ENCODE measurements at regions not wholly inside any gene's neighbourhood (a gene's known extent, or its start where the extent isn't known, plus 50 kb on each side); places are given as distances from the start of the nearest gene placed in this dataset.

DNA sequence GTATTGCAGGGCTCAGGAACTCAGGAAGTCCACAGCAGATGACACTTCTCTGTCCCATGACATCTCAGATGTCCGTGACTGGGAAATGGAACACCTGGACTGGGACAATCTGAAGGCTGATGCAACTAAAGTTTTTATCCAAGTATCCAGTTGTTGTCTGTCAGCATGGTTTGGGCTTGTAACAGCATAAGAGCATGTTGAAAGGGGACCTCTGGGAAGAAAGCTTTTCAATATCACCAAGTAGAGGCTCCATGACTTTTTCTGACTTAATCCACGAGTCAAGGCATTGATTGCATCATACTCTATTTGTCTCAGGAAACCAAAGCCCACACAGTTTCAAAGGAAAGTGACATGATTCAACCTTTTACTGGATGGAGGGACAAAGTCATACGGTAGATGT is 807.7 kb downstream of the MTRR start:
- TF ChIP-seq TAF1 (IDR thresholded peaks at IDR 0.05; ENCODE audit: low read depth) (no peak), MXI1 (conservative IDR thresholded peaks at IDR 0.05; ENCODE audit: poor library complexity, severe bottlenecking) (no peak), RAD21 (conservative IDR thresholded peaks at IDR 0.05) (no peak)
- H3K79me2 ChIP-seq (replicated peaks; ENCODE audit: insufficient read depth, low read length): no peaks in the 10 kb centered on the region
- no peaks in the 10 kb centered on the region for H3K9me3 ChIP-seq (ENCODE audit: low read length)
- no peaks in the 10 kb centered on the region for H4K20me1 ChIP-seq (ENCODE audit: insufficient read depth)
- H3K9ac ChIP-seq (ENCODE audit: low read length): no peak overlapping the region
- no peak overlapping the region for H3K4me3 ChIP-seq (ENCODE audit: low read length)
- no peak overlapping the region for H3K27ac ChIP-seq (ENCODE audit: low read length)
- H3F3A ChIP-seq (ENCODE audit: insufficient read depth, low read length, poor library complexity, severe bottlenecking): no peaks in the 10 kb centered on the region
- no peaks in the 10 kb centered on the region for H3K36me3 ChIP-seq (ENCODE audit: insufficient read depth, low read length)
- no peak overlapping the region for H2AFZ ChIP-seq (ENCODE audit: low read depth, low read length)
- H3K27me3 ChIP-seq (ENCODE audit: insufficient read depth, low read depth, low read length): no peaks in the 10 kb centered on the region
- no peaks in the 10 kb centered on the region for H3K9me2 ChIP-seq (ENCODE audit: insufficient read depth, low read length)
- H3K4me2 ChIP-seq (ENCODE audit: low read length): no peak overlapping the region

DNA sequence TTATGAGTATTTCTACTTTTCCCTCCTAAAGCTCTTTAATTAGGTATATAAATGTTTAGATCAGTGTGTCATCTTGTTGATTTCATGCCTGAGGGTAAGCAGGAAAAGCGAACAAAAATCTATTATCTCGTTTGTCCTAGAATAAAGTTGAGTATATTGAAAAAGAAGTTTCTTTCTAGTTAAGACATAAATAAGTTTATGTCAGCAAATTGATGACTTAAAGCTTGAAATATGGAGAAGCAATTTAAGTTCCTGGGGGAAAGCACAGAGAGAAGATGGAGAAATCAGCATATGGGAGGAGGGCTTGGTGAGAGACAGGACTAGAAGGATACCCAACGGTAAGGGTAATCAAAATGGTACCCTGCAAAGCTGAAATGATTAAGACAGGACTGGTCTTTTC is 813.4 kb downstream of the MTRR start:
- H3K27me3 ChIP-seq (ENCODE audit: insufficient read depth, low read depth, low read length): no peaks in the 10 kb centered on the region
- no peak overlapping the region for H2AFZ ChIP-seq (ENCODE audit: low read depth, low read length)
- H4K20me1 ChIP-seq (ENCODE audit: insufficient read depth): no peaks in the 10 kb centered on the region
- H3K79me2 ChIP-seq (replicated peaks; ENCODE audit: insufficient read depth, low read length): no peaks in the 10 kb centered on the region
- H3K36me3 ChIP-seq (ENCODE audit: insufficient read depth, low read length): no peaks in the 10 kb centered on the region
- no peak overlapping the region for H3K27ac ChIP-seq (ENCODE audit: low read length)
- TF ChIP-seq SMC3 (conservative IDR thresholded peaks at IDR 0.05; ENCODE audit: poor library complexity) (no peak), MXI1 (conservative IDR thresholded peaks at IDR 0.05; ENCODE audit: poor library complexity, severe bottlenecking) (no peak), TAF1 (IDR thresholded peaks at IDR 0.05; ENCODE audit: low read depth) (no peak), EP300 (conservative IDR thresholded peaks at IDR 0.05; ENCODE audit: poor library complexity, severe bottlenecking) (no peak), RAD21 (conservative IDR thresholded peaks at IDR 0.05) (no peak)
- TF ChIP-seq, protein P1, sequence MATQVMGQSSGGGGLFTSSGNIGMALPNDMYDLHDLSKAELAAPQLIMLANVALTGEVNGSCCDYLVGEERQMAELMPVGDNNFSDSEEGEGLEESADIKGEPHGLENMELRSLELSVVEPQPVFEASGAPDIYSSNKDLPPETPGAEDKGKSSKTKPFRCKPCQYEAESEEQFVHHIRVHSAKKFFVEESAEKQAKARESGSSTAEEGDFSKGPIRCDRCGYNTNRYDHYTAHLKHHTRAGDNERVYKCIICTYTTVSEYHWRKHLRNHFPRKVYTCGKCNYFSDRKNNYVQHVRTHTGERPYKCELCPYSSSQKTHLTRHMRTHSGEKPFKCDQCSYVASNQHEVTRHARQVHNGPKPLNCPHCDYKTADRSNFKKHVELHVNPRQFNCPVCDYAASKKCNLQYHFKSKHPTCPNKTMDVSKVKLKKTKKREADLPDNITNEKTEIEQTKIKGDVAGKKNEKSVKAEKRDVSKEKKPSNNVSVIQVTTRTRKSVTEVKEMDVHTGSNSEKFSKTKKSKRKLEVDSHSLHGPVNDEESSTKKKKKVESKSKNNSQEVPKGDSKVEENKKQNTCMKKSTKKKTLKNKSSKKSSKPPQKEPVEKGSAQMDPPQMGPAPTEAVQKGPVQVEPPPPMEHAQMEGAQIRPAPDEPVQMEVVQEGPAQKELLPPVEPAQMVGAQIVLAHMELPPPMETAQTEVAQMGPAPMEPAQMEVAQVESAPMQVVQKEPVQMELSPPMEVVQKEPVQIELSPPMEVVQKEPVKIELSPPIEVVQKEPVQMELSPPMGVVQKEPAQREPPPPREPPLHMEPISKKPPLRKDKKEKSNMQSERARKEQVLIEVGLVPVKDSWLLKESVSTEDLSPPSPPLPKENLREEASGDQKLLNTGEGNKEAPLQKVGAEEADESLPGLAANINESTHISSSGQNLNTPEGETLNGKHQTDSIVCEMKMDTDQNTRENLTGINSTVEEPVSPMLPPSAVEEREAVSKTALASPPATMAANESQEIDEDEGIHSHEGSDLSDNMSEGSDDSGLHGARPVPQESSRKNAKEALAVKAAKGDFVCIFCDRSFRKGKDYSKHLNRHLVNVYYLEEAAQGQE (IDR thresholded peaks at IDR 0.05; ENCODE audit: borderline replicate concordance): no peak
- TF ChIP-seq, protein P2, sequence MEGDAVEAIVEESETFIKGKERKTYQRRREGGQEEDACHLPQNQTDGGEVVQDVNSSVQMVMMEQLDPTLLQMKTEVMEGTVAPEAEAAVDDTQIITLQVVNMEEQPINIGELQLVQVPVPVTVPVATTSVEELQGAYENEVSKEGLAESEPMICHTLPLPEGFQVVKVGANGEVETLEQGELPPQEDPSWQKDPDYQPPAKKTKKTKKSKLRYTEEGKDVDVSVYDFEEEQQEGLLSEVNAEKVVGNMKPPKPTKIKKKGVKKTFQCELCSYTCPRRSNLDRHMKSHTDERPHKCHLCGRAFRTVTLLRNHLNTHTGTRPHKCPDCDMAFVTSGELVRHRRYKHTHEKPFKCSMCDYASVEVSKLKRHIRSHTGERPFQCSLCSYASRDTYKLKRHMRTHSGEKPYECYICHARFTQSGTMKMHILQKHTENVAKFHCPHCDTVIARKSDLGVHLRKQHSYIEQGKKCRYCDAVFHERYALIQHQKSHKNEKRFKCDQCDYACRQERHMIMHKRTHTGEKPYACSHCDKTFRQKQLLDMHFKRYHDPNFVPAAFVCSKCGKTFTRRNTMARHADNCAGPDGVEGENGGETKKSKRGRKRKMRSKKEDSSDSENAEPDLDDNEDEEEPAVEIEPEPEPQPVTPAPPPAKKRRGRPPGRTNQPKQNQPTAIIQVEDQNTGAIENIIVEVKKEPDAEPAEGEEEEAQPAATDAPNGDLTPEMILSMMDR (IDR thresholded peaks at IDR 0.05; ENCODE audit: poor library complexity, severe bottlenecking): no peak
- H3K9me2 ChIP-seq (ENCODE audit: insufficient read depth, low read length): no peaks in the 10 kb centered on the region
- H3K9me3 ChIP-seq (ENCODE audit: low read length): no peaks in the 10 kb centered on the region
- H3K4me2 ChIP-seq (ENCODE audit: low read length): no peak overlapping the region
- H3K9ac ChIP-seq (ENCODE audit: low read length): no peak overlapping the region
- H3F3A ChIP-seq (ENCODE audit: insufficient read depth, low read length, poor library complexity, severe bottlenecking): no peaks in the 10 kb centered on the region
- H3K4me3 ChIP-seq (ENCODE audit: low read length): no peak overlapping the region

- no peaks in the 10 kb centered on the region for H4K20me1 ChIP-seq (ENCODE audit: insufficient read depth)
- TF ChIP-seq POLR2AphosphoS5 (IDR thresholded peaks at IDR 0.05): no peak
- no peak for TF ChIP-seq EZH2 (IDR thresholded peaks at IDR 0.05; ENCODE audit: borderline replicate concordance, insufficient read depth, low read length, poor library complexity, severe bottlenecking)
- TF ChIP-seq EP300 (conservative IDR thresholded peaks at IDR 0.05; ENCODE audit: poor library complexity, severe bottlenecking): no peak
- no peak overlapping the region for H3K4me3 ChIP-seq (ENCODE audit: low read length)
- H3F3A ChIP-seq (ENCODE audit: insufficient read depth, low read length, poor library complexity, severe bottlenecking): no peaks in the 10 kb centered on the region
- H3K9me2 ChIP-seq (ENCODE audit: insufficient read depth, low read length): no peaks in the 10 kb centered on the region
- H3K9ac ChIP-seq (ENCODE audit: low read length): no peak overlapping the region
- H3K27ac ChIP-seq (ENCODE audit: low read length): no peak overlapping the region
- H3K9me3 ChIP-seq (ENCODE audit: low read length): no peaks in the 10 kb centered on the region
- no peaks in the 10 kb centered on the region for H3K36me3 ChIP-seq (ENCODE audit: insufficient read depth, low read length)
- H2AFZ ChIP-seq (ENCODE audit: low read depth, low read length): no peak overlapping the region
- H3K79me2 ChIP-seq (replicated peaks; ENCODE audit: insufficient read depth, low read length): no peaks in the 10 kb centered on the region
- H3K4me2 ChIP-seq (ENCODE audit: low read length): no peak overlapping the region
- no peaks in the 10 kb centered on the region for H3K27me3 ChIP-seq (ENCODE audit: insufficient read depth, low read depth, low read length)
Observed at GRCh38 chr5:8683496-8683895, 814.5 kb downstream of the MTRR start.

Measured in neural cell (in vitro differentiated cells).